Stimulated activated CD8-positive, alpha-beta memory T cell treated with anti-CD3 and anti-CD28 coated beads, Interleukin-7, amount 100 ng/mL, for 24 hours (primary cell): ENCODE measurements at regions not wholly inside any gene's neighbourhood (a gene's known extent, or its start where the extent isn't known, plus 50 kb on each side); places are given as distances from the start of the nearest gene placed in this dataset.

Experiments
- DNase-seq: peaks from one replicate; pipeline ENCODE4 v3.0.0-alpha.2; 2020; ENCODE audit warnings: low read depth

DNA sequence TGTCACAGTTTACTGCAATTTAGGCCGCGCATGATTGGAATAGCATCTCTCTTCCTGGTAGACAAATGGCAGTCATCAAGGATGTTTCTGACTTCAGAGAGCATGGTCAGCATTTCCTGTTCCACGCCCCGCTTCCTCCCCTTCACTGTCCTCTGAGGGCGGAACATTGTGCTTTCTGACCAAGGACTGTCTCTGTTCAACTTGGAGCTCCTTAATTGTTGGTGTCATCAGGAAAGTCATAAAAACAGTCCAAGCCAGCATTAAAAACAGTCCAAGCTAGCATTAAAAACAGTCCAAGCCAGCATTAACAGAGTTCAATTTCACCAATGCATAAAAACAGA is 301.3 kb upstream of the IRX4 start:
- no peak for DNase-seq

DNA sequence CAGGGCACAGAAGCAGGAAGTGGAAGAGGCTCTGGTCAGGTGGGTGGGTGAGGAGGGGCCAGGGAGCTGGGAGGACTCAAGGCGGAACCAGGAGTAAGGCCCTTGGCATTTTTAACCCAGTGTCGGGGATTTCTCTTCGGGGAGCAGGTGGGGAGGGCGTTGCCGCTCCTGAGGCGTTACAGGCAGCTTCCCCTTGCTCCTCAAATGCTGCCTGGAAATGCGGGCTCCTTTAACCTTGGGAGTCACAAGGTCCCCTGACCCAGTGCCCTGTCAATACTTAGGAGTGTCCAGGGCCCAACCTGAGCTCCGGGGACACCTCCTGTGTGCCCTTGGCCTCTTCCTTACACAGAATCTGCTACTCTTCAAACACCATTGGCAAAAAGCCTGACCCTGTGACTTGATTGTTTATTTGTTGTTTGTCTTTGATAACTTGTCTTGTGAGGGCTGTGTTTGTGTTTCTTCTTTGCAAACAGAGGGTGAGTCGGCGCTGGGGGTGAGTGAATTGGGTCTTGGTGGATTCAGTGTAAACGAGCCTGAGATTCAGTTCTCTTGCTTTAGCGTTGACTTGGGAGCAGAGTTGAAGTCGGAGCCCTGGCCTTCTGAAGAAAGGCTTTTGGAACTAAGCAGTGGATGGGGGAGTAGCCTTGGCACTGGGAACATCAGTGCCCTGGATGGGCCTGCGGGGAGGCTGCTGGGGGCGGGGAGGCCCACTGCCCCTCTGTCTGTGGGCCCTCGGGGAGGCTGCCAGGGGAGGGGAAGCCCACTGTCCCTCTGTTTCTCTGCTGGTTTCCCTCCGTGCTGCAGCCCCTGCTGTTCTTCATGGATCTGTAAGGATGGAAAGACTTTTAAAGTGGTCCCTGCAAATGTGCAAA is 300.7 kb upstream of the IRX4 start:
- DNase-seq = no peak

DNA sequence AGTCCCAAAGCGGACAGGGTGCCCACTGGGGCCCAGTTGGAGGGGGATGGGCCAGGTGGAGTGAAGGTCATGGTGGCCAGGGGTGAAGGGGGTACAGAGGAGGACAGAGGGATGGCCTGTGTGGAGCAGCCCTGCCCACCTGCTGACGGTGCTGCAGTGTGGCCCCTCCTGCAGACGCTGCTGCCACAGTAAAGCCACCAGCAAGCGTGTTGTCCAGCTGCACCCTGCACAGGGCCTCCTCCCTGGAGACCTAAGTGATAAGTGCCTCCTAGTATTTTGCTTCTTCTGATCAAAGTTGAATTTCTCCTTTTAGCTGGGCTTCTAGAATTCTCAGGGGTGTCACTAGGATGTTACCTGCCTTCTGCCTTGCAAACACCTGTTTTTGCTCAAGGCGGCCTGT is 299.3 kb upstream of the IRX4 start:
- no peak for DNase-seq

DNA sequence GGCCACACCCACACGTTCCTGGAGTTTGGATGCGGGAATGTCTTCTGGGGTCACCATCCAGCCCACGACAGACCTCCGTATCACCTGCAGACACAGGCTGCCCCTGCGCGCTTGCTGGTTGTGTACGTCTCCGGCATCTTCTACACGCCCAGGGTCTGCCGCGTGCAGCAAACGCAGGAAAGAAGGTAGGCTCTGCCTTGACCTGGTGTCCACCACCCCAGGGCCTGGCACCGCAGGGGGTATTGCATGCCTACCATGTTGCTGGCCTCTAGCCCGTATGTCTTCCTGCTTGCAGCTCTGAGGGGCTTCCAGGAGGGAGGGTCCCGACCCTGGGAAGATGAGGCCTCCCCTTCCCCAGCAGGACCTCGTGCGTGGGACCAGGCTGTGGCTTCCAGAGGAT is 298.8 kb upstream of the IRX4 start:
- DNase-seq = no peak

DNA sequence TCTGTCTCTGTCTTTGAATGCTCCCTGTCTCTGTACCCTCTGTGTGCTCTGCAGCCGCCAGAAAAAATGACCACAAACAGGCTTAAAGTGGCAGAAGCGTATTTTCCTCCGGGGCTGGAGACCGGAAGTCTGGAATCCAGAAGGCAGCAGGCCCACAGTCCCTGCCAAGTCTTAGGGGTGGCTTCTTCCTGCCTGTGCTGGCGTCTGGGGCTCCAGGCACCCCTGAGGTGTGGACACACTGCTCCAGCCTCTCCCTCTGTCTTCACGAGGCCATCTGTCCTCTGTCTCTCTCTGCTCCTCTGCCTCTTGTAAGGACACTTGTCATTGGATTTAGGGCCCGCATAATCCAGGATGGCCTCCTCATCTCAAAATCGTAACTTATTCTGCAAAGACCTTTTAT is 298.4 kb upstream of the IRX4 start:
- no peak for DNase-seq

DNA sequence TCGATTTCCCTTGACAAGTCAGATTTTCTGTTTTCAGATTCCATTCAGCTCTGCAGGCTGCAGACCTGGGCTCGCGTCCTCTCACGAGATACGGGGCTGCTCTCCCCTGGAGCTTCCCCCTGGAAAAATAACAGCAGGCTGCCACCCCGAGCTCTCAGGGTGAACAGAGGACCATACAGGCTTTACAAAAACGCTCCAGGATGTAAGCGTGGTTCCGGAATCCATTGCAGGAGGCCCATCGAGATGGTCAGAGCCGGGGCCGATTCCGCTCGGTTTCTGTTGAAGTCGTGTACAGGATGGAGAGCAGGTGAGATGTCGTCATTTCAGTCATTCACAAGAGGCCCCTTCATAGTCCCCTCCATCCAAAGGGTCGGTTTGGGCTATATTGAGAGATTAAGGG is 297.7 kb upstream of the IRX4 start:
- DNase-seq = no peak

DNA sequence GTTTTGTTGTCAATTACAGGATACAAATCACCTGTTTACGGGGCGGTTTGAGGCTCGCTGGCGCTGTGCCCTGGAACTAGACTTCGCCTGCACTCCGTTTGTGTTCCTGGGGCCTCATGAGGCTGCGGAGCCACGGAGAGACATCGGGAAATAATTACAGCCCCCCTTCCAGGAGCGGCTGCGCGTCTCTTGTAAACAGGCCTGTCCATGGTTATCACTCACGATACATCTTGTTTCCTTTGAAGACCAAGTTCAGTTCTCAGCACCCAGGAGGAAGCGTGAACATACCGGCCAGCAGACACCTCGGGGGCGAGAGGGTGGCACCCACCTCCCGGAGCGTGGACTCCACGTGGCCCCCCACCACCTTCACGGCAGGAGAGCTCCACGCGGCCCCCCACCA is 297.1 kb upstream of the IRX4 start:
- no peak for DNase-seq

DNA sequence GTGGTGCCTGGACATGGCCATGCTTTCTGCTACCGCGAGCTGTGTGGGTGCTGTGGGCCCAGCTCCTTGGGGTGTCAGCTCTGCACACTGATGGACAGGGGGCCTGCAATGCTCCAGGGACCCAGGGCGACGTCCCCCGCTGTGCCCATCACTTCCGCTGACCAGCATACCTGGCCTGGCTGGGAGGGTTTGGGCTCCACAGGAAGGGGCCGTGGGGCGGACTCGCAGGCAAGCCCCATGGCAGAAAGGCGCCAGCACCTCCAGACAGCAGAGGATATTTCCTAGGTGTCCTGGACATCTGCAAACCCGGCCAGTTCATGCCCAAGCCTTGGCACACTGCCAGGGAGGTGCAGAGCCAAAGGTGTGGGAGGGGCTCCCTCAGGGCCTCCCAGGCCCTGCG is 295.8 kb upstream of the IRX4 start:
- no peak for DNase-seq

DNA sequence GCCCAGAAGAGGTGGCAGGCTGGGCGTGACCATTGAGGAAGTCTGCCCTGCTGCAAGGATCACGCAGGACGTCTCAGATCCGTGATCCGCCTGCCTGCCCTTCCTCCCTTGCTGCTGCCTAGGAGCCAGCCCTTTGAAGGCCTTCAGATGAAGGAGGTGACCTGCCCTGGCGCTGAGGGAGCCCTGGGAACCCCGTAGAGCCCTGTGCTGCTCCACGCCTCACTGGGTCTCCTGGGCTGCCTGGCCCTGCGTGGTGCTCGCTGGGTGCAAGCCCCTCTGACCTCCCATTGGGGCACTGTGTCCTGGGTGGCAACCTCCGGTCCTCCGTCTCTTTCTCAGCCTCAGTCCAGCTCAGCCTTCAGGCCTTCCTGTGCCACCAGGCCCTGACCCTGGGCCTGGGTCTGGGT is 295.3 kb upstream of the IRX4 start:
- DNase-seq = no peak

DNA sequence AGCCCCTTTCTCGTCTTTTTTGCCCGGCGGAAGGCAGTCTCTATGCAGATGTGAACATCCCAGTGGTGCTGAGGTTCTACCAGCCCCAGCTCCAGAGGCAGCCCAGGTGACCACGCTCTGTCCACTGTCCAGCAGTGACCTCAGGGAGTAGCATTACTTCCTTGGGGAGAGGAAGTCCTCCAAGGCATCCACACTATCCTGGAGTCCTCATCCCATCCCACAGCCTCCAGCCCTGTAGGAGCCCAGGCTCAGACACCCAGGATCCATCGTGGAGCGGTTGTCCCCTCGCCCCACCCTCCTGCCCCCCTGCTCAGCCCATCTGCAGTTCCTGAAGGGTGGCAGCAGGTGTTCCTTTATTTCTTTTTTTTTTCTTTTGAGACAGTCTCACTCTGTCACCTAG is 294.5 kb upstream of the IRX4 start:
- no peak for DNase-seq

DNA sequence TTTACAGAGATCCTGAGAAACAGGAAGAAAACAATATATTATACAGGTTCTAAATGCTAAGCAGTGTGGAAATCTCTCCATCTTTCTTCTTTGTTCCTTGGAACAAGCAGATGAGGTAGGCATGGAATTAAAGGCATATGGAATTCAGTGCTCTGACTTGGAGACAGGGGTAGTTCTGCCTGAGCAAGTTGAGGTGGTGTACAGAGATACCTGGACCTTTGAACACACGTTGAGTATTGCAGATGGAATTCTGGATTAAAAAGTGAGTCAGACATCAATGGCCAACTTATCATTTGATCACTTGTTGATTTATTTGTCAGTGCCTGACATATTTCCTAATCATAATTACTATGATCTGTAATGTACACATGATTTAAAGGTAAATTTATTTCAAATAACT is 293.9 kb upstream of the IRX4 start:
- DNase-seq = no peak

DNA sequence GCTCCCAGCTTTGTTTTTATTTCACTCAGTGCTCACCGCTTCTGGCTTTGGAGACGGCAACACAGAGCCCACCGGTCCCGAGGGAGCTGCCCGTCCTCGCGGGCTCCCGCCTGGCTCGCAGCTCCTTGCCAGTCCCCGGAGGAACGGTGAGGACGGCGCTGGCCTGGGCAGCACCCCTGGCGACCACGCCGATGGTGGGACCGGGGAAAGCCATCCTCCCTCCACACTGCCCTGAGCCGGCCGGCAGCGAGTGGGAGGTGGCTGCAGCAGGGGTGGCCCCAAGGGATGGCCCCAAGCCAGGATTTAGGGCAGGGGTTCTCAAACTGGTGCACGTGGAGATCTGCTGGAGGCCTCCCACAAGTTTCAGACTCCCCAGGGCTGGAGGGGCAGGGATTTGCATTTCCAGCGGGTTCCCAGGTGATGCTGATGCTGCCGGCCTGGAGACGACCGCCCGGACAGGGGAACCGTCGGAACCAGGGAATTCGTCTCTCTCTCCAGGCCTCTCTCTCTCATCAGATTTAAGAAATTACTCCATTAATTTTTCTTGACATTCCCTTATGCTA is 293.2 kb upstream of the IRX4 start:
- DNase-seq = no peak

DNA sequence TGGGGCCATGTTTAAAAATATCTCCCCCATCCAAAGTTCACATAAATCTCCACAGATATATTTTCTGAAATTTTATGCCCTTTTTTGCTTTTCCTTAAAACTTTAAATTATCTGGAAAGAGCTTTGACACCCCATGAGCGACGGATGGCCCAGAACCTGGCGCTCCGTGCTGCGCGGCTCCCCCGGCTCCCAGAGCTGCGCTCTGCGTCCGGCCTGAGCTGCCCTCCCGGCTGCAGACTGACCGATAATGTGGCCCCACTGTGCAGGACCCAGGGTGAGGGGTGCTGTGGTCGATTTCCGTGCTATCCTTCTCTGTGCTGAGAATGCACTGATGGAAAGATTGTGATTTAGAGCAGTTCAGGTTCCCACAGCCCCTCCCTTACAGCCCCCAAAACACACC is 292.3 kb upstream of the IRX4 start:
- DNase-seq = no peak

DNA sequence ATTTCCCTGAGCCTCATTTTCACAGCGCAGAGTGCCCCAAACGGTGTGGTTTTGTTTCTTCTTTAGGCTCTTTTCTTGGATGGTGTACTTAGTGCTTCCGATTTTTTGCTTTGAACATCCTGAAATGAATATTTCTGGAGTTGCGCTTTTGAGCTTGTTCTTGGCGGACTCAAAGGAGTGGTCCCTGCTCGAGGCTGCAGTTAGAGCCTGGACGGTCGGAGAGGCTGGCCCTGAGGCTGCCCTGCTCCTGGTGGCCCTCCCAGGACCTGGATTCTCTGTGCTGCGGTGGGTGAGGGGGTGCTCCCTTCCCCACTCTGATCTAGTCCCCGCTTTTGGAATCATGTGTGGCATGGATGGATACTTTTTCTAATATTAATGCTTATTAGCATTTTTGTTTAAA is 291.8 kb upstream of the IRX4 start:
- no peak for DNase-seq

DNA sequence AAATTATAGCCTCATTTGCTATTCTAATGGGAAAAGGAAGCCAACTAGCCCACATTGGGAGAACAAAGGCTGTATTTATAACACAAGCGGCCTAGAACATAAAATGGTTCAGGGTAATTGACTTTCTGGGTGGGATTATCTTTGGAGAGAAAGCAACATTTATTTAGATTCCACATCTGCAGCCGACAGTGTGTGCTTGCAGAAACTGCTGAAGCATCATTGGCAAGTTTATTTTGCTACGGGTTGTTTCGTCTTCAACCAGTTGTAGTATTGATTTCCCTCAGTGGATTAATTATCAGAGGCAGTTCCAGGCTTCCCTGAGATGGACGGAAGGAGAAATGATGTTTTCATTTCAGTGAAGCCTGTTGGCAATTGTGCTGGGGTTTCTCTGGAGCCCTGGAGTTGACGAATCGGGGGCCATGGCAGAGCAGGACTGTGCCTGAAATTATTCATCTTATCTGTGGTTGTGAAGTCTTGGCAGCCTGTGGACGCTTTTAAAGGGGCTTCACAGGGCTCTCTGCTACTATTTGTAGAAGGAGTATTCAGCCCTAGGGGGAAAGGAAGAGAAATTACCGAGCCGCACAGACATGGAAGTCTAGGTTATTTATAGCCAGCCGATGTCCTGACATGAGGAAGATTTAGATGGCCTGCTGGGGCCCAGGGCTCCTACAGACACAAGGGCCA is 290.6 kb upstream of the IRX4 start:
- no peak for DNase-seq

DNA sequence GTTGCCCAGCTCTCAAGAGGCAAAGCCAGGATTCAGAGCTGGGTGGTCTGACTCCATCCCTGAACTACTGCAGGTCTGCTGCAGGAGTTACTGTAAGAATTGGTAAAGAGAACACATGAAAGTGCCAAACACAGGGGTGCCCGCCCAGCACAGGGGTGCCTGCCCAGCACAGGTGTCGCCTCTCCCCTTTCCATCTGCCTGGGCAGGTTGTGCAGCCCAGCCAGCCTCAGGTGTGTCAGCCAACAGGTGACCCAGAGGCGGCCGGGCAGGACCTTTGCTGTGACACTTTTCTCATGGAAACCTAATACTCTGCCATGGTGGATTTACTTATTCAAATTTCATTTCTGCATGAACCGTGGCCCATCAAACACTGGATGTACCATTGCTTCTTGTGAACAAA is 289.7 kb upstream of the IRX4 start:
- DNase-seq = no peak

DNA sequence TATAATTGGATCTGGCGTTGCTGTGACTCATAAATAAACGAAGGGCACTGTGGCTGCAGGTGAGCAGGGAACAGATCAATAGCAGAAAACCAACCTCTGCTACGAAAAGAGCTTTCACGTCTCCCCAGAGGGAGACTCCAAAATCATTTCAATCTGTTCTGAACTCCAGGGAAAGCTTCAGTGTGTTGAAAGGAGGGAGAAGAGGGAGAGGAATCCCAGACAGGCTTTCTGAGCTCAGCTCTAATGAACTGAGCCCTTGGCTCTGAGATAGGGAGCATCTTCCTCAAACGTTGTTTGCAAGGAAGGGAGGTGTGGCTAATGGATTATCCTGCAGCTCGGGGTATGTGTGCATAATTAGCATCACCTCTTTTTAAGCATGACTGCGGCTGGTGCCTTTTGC is 288.0 kb upstream of the IRX4 start:
- no peak for DNase-seq

DNA sequence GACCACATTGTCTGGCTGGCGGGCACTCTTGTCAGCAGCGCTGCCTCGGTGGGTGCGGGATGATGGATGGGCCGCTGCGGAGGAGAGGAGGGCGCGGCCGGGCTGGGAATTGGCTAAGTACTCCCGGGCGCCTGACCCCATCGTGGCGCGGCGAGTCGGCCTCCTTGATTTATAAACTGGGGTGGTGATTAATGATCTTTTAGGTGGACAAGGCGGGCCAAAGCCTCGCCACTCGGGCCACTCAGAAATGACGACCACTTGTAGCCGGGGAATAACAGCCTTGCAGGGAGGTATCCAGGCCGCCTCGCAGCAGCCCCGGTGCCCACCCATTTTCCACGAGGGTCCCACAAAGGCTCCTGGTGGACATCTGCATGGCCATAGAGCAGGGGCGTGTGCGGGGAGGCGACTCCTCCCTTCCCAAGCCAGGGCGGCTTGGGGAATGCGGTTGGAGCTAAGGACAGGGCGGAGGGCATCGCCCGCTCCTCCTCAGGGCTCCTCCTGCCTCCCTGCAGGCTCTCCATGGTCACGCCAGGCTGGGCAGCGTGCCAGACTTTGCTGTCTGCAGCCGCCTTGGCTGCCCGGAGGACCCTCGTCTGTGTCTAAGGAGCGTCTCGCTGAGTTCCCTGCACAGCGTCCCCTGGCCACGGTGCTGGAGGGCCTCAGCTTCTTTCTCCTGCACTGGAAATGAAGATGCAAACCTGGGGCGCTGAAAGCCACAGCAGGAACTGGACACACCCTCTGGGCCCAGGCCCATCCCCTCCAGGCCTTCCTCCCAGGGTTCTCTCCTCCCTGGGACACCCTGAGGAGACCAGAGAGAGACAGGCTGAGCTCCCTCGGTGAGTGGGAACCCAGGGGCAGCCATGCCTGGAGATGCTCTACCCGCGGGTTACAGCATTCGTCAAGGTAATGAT is 287.4 kb upstream of the IRX4 start:
- no peak for DNase-seq

DNA sequence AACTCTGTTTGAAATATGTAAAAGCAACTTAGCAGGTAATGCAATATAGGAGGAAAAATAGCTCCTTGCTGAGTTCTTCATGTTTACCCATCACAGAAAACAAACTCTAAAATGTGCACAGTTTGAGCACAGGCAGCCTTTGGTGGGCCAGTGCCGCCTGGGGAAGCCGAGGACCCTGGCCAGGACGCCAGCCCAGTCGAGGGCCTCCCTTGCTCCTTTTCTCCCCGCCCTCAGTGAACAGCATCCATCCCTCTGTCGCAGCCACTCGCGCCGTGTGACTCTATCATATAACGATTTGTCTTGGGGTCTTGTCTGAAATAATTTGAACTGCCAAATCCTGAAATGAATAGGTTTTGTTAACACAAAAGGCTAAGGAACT is 286.7 kb upstream of the IRX4 start:
- no peak for DNase-seq

DNA sequence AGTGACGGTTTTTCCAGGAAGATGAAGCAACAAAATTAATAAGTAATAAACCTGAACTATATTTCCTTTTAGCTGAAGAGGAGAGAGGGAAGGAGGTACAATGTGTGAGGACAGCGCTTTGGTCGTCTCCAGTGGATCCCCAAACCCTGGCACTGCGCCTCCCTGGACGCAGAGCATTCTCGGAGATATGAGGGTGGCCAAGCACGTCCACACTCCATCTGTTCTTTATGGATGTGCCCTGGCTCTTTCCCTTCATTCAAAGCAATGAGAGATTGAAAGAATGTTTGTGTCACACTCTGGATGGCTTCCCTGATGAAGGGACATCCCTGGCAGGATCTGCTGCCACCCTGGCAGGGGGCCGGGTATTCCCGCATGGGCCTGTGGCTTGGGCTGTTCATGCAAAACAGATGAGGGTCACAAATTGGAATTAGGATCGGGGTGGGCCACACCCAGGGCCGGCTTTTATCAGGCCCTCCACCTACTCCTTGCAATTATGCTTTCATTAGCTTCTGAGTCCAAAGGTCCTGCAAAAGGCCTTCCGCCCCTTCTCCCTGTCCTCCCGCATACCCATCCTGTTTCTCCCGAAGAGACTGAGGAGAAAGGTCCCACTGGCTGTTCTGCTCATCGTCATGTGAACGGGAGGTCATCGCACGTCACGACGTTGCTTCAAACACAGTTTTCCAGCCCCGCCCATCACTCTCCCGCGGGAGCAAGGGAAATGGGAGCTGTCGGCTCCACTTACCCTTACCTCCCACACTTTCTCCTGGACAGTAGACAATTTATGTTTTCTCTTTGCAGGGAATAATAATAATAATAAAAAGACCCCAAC is 286.1 kb upstream of the IRX4 start:
- DNase-seq = no peak

DNA sequence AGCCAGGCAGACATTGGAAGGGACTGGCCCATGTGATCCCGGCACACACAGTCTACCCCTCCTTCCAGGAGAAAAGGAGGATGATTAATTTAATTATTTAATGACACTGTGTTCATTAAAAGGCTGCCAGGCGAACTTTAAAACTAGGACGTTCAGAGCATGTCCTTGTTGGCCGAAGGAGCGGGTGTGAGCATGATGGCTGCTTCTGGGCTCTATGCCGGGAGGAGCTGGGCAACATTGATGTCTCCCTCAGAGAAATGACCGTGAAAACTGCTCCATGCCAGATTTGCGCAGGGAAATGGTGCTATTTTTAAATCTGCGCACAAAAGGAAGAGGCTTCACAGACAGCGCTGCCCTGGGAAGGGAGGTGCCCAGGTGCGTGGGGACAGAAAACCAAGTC is 284.9 kb upstream of the IRX4 start:
- DNase-seq = no peak

DNA sequence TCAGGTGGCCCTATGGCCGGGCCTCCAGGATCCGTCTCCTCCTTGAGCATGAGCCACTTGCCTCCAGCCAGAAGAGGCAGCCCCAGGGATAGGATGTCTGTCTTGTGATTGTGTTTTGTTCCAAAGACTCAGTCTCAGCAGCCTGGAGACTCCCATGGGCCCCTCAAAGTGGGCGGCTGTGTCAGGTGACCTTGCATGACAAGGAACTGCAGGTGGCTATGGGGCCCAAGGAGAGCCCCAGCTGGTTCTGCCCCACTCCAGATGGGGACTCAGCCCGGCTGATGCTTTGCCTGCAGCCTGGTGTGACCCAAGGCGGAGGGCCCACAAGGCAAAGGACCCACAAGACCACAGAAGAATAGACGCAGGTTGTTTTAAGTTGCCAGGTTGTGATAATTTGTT is 284.3 kb upstream of the IRX4 start:
- DNase-seq = no peak
